HEK293T (cell line): ENCODE measurements at regions not wholly inside any gene's neighbourhood (a gene's known extent, or its start where the extent isn't known, plus 50 kb on each side); places are given as distances from the start of the nearest gene placed in this dataset.

ENCODE experiments used
- BHLHE40 ChIP-seq: fragments of 450-650 bp; IDR thresholded peaks from 2 replicates; pipeline ENCODE4 v1.6.1; 2016; ENCODE audit warnings: mild to moderate bottlenecking, moderate library complexity, borderline replicate concordance
- CTBP1 ChIP-seq: fragments of 450-650 bp; IDR thresholded peaks from 2 replicates; pipeline ENCODE4 v1.6.1; 2016; ENCODE audit warnings: borderline replicate concordance
- FOXM1 ChIP-seq: fragments of 450-650 bp; IDR thresholded peaks from 2 replicates; pipeline ENCODE4 v1.6.1; 2017; ENCODE audit warnings: mild to moderate bottlenecking, borderline replicate concordance
- L3MBTL2 ChIP-seq: fragments of 450-650 bp; conservative IDR thresholded peaks from 2 replicates; pipeline ENCODE4 v1.6.1; 2016; ENCODE audit warnings: mild to moderate bottlenecking

GRCh38 chr2:37730037-37730818, 58.8 kb upstream of the CDC42EP3 start:
- TF ChIP-seq FOXM1 (no peak), BHLHE40 (no peak), L3MBTL2 (no peak), CTBP1 (no peak)
